SKM-1 treated with dmso at 0.1 percent for 144 hours (cell line): ENCODE measurements at regions not wholly inside any gene's neighbourhood (a gene's known extent, or its start where the extent isn't known, plus 50 kb on each side); places are given as distances from the start of the nearest gene placed in this dataset.
A peak's percentile ranks its signal among the peaks of the same experiment; 100 is the strongest.
"Not testable (repeated sequence)": the region's sequence is repeated elsewhere in the genome, so short reads cannot be mapped to it uniquely, and the experiment has no call there.

ENCODE experiments used
- DNase-seq: peaks from one replicate; lab custom pipeline; 2025; ENCODE audit not compliant: unreplicated experiment; lab: John Stamatoyannopoulos, UW

DNA sequence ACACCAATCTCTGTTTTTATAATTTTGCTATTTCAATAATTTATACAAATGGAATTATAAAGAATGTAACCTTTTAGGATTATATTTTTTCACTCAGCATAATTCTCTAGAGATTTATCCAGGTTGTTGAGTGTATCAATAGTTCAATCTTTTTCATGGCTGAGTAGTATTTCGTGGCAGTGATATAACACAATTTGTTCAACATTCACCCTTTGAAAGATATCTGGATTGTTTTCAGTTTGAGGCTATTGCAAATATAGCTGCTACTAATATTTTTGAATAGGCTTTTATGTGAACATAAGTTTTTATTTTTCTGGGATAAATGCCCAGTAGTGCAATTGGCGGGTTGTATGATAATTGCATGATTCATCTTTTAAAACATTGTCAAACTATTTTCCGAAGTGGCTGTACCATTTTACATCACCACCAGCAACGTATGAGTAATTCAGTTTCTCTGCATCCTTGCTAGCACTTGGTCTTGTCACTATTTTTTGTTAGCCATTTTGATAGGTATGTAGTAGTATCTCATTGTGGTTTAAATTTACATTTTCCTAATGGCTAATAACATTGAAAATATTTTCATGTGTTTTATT lies 55.6 kb upstream of the ABCD3 start:
- no peak for DNase-seq

DNA sequence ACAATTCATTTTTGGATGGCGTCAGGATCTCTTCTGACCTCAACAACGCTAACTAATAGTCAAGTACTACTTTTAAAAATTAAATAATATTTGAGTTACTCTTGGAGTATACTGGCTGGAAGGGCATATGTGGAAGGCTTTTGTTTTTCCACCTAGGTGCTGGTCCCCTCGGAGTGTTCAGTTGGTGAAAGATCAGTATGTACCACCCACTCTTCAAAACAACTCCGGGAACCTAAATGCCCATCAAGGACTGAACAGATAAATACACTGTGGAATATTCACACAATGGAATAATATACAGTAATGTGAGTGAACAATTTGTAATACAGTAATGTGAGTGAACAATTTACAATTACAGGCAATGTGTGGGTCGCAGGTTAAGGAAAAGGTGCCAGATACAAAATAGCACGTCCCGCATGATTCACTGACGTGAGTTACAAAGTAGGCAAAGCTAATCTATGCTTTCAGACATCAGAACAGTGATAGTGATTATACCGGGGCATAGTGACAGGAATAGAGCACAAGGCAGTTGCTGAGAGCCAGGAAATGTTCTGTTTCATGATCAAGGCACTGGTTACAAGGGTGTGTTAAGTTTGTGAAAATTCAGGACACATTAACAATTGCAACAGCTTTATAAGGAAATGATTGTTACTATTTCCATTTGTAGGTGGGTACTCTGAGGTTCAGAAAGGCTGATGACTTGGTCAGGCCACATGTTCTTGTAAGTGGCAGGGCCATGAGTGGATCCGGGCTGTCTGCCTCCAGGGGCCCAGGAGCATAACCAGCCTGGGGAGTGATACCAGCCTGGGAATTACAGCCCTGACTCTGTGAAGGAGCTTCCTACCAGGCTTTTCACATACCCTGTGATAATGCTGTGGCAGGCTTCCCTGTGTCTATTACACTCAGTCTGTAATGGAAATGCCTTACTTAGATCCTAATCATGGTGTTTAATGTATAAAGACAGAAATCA lies 59.3 kb upstream of the ABCD3 start:
- no peak for DNase-seq

DNA sequence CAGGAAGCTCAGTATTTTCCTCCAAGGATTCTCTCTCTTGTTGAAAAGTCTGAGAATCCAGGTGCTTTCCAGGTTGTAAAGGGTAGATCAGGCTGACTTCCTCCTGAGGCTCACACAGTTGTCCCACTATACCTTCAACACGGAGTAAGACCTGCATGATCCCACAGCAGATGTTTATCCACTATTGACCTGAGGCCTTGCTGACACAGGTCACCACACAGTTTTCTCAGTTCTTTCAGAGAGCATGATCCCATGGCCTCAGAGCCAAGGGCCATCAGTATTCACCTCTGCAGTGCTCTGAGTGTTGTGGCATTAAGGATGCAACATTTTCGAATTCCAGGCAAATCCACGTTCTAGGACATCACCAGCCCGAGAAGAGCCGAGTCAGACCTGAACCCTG lies 60.5 kb upstream of the ABCD3 start:
- DNase-seq = no peak

DNA sequence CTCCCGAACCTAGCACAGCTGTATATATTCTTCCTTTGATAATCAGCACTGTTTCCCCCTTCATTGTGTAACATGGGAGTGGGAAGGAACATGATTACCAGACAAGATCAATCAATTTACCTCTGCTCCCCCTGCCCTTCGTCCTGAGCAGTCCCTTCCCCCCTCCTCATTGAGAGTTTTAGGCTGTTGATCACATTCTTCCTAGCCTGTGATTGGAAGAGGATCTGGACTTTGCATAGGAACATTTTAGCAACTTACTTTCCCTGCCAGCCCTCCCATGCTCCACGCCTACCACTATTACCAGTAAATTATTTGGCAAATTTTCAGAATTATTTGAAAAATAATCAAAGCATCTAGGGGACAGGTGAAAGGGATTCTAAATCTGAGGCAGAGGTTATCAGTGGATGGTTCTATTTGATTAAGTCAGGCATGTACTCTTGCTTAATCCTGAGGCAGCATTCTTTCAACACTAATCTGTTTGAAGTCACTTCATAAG lies 62.7 kb upstream of the ABCD3 start:
- DNase-seq = no peak

DNA sequence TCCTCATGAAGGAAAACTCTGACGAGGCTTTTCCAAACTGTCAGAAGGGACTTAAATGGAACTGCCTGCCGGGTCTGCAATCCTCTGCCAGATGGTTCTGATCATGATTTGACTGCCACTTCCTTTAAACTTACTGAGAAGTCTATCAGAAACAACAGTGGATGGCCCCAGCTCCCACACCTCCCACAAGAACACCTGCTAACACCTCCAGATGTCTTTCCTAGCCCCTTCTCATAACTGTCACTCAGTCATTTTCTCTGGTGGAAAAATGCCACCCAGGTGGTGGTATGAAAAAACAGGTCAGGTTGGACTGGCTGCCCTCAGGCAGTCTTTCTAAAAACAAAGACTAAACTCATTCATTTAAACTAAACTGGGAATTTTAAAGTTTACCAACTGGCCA lies 66.7 kb upstream of the ABCD3 start:
- DNase-seq = no peak

DNA sequence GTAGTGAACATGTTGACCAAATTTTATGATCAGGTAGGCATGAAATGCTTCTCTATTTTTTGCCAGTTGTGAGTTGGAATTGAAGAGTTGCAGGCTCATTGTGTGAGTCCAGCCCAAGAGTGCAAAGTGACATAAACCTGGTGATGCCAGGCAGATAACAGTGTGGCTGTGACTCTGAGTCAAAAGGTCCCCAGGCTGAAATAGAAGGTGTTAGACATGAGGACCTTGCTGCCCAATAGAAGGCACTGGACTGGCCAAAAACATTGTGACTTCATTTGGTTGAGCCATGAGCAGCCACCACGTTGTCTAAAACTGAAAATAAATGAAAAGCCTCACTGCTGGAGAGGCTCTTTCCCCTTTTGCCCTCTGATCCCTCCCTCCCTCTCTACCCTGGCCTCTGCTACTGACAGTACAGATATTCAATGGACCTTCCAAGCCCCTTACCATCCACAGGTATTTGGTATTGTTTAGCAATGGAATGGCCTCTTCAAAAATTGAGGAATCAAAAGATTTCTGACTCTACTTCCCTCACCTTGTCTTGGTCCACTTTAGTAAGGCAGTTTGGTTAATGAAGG lies 67.8 kb upstream of the ABCD3 start:
- DNase-seq = no peak

DNA sequence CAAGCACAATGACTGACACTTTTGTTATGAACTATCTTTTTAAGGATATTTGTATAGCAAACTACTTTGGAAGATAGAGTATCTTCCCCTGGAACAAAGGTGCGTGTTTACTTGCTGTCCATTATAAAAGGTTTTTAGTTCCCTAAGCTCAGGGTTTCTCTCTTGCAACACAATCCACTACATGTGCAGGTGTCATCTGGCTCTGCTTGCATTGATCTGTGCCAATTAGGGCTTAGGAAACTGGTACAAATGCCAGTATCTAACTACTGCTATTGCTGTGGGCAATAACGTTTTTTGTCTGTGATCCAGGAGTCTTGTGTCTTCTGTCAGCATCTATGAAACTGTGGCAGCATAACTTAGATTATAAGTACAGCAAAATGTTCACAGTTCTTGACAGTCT lies 68.3 kb upstream of the ABCD3 start:
- DNase-seq = no peak

DNA sequence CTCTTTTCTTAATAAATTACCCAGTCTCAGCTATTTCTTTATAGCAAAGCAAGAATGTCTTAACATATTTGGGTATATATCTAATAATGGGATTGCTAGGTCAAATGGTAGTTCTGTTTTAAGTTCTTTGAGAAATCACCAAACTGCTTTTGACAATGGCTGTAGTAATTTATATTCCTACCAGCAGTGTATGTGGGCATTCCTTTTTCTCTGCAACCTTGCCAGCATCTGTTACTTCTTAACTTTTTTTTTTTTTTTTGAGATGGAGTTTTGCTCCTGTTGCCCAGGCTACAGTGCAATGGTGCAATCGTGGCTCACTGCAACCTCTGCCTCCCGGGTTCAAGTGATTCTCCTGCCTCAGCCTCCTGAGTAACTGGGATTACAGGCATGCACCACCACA lies 69.8 kb upstream of the ABCD3 start:
- not testable (repeated sequence) for DNase-seq

DNA sequence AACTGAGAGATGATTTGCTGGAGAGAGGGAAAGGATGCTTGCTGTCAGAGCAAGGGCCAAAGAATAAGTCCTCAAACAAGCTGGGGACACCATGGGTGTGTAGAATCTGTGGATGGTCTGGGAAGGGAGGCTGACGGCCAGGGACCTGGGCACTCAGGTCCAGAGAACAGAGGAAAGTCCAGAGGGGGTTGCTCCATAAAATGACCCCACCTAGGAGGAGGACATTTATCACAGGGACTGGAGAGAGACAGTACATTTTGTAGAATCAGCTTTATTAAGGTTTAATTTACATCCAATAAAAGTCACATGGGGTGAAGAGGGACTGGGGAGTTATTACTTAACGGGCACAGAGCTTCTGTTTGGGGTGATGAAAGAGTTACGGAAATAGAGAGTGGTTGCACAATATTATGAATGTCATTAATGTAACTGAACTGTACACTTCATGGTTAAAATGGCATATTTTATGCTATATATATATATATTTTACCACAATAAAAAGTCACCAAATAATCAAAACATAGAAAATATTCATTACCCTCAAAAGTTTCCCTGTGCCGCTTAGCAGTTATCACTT lies 73.0 kb upstream of the ABCD3 start:
- peak; percentile 52 for DNase-seq

DNA sequence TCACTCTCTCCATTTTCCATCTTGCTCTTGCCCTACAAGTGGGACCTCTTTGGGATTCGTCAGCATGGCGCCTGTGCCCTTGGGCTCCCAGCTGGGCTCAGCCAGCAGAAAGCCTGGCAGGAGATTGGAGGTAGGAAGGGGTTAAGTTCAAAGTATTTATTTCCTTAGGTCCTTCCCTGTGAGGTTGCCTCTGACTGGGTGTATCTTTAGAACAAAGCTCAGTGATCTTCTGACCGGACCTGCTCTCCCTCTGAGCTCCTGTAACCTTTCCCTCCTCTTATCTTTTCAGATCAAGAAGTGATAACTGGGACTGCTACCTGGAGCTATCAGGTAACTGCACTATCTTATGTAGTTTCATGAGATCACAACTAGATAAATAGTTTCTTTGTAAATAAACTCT lies 75.8 kb upstream of the ABCD3 start:
- no peak for DNase-seq

DNA sequence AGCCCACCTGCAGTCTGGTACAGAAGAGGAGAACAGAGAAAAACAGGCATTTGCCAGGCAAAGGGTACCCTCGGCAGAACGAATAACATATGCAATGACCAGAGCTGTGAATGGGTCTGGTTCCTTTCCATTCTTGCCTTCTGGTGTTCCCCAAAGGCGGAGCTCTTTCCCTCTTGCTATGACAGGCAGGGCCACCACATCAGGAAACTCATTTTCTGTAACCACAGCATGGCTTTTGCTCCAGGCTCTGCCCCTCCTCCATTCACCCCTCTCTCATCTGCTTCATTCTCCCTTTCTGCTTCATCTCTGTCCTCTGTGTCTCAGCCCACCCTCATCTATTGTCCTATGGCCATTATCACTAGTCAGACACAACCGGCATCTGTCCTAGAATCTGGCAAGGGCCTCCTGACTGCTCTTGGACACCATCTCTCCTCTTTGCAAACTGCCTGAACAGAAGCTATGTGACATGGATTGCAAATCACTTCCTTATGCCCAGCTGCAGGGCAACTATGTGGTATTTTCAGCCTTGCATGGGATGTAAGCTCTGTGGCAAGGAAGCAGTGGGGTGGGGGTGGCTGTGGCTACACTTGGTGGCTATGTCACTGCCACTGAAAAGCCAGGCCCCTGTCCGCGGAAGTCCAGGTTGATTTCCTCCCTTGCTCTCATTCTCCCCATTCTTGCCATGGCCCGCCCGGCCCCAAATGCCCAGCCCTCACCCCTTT lies 78.8 kb upstream of the ABCD3 start:
- peak; percentile 65 for DNase-seq

DNA sequence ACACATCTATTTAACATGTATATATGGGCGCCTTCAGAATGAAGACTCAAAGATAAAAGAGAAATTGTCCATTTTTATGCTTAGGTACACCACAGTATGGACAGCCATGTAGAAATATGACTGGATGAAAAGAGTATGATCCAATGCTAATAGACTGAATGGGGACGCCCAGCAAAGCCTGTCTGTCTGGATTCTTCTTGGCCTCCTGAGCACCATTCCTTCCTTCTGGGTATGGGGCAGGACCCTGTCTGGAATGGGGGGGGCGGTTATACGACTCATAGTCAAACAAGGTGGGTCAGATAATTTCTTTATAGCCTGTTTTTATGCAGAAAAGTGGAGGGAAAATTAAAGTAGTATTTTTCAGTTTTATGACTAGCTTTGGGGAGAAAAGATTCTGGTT lies 81.2 kb upstream of the ABCD3 start:
- no peak for DNase-seq

DNA sequence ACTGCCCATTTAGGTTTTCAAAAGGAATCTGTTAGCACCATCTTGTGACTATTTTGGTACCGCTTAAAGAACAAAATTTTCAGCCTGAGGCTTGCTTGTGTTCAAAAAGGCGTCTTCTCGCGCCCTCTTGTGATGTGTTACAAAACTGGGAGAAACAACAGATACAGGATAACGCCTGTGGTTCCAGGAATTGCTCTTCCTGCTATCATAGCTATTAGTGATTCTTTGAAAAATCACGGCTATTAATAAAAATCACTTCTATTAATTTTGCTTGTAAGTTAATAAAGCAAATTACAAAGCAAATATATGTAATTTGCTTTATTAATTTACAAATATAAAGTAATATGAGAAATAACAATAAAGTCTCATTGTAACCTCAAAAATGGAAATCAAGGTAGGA lies 82.2 kb upstream of the ABCD3 start:
- peak; percentile 12 for DNase-seq

DNA sequence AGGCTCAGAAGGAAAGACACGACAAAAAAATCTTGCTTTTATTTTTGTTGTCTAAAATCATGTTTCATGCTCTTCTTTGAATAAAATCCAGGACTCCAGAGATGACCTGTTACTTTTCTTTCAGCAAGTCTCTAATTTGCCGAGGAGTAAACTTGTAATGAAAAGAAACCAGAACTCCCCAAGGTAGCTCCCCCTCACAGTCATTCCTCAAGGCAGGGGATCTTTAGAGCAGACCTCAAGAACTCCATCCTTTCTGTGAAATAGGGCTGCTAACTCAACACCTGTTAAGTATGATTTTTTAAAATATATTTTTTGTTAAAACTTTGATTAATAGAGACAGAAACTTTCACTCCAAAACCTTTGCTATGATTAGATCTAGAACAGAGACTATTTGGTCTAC lies 82.7 kb upstream of the ABCD3 start:
- DNase-seq = no peak

DNA sequence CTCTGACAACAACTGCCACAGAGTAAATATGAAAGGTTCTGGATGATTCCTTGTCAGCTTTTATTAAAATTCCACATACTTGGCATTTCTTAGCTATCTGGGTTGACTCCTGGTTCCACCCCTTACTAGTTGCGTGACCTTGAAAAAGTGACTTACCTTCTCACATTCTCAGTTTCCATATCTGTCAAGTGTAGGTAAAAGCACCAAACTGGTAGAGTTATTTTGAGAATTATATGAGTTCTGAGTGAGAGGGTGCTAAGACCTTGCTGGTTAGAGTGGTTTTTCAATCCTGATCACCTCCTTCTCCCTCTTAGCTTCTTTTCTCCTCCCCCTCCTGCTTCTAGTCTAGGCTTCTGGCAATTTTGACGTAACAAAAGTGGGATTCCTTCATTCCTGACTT lies 83.4 kb upstream of the ABCD3 start:
- DNase-seq = no peak

DNA sequence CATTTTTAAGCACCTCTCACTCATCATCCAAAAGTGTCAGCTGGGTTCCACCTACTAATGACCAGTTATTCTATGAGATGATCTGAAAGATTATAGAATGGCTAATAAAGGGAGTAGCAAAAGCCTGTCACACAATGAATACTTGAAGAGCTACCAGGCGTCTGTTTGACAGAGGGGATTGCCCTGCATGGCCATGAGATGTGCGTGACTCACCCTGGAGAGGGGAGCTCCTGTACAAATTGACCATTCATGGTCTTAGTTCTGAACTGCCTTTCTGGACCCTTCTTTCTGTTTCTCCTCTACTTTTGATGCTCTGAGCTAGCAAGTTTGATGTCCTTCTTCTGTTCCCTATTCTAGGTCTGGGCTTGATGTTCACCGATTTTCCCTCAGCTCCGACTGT lies 85.2 kb upstream of the ABCD3 start:
- DNase-seq = no peak

DNA sequence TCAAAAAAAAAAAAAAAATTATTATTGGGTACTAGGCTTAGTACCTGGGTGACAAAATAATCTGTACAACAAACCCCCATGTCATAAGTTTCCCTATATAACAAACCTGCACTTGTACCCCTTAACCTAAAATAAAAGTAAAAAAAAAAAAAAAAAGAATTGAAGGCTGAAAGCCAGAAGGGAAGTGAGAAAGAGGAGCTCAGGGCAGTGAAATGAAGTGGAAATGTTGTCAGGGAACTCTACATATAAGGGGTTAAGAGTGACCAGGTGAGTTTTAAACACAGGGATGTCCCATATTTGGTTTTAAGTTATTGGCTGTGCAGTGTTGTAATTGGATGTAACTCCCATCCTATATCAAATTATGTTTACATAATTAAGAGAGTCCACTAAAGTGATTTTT lies 85.7 kb upstream of the ABCD3 start:
- no peak for DNase-seq

DNA sequence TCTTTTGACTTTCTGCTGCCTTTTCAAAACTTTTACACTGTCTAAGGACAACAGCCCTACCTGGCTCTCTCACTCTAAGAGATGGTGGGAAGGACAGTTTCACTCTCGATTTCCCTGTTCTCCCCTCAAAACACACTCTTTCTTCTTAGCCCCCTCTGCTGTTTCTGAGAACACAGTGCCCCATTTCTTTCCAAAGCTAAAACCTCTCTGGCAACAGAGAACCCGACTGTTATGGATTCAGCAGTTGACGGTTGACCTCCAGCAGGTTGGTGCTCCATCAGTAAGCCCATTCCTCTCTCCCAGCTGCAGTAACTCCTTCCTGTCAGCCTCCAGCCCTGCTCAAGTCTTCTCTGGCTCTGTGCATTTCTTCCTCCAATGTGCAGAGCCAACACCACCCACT lies 88.2 kb upstream of the ABCD3 start:
- DNase-seq = no peak

DNA sequence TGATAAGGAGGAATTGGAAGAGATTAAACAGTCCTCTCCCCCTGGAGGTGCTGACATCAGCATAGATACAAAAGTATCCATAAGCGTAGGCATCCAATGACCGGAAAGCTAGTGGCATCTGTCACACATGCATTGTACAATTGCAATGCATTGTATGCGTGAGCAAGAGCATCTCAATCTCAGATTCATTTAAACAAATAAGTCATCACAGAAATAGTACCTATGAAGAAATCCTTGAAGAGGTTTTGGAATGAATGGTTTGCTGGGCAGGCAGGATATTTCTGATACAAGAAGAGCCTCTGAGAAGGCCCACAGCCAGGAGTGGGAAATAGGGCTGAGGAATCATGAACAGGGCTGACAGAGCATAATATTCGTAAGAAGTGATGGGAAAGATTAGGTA lies 88.9 kb upstream of the ABCD3 start:
- no peak for DNase-seq

DNA sequence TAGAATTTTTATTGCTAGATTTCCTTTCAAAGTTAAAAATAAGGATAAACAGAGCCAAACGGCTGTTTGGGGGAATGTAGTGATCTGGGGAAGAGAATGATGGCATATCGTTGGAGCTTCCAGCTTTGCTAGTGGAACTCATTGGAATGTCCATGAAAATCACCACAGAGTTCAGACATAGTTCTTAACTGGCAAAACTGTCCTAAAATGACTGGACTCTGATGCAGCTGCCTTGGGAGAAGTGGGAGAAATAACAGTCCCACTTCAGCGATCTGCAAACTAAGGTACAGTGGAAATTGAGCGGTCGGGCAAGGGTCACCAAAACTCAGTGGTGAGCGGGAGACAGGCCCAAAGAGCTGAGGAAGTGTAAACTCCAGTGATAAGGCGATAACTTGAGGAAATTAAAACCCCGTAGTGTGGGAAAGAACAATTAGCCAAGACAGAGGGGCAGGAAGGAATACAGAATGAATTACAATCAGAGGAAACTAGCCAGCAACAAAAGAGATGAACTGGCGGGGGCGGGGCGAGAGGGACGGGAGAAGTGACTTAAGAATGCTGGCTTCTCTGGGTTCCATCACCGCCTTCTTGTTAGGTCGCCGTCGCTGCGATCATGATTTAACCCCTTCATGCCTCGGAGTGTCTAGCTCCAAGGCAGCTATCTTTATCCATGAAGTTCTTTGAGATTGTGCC lies 89.8 kb upstream of the ARHGAP29 start:
- DNase-seq = no peak

DNA sequence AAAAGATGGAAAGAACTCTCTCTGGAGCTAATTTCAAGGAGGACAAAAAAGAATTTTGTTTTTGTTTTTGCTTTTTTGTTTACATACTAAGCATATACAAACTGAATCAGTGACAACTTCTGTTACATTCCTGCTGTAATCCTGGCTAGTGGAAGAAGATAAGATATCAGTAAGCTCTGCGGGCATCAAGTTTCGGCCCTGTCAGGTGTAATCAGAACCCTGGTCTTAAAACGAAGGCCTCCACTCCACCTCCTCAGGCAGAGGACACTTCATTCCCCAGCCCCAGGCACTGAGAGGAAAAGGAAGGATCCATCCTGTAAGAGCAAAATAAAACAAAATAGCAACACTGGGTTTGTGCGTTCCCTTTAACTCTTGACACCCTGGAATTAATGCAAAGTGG lies 88.9 kb upstream of the ARHGAP29 start:
- DNase-seq = no peak
